AG10803 (cell line): ENCODE measurements at regions not wholly inside any gene's neighbourhood (a gene's known extent, or its start where the extent isn't known, plus 50 kb on each side); places are given as distances from the start of the nearest gene placed in this dataset.

ENCODE experiments used
- DNase-seq: peaks from one replicate; pipeline ENCODE4 v3.0.0; 2010; ENCODE audit warnings: low read depth
- H3K4me3 ChIP-seq: 2 replicates; pipeline ENCODE4 v1.5.1; 2011; ENCODE audit warnings: mild to moderate bottlenecking, low read length, control low read depth
- TF ChIP-seq, protein P1 (sequence below): conservative IDR thresholded peaks from 2 replicates; pipeline ENCODE4 v1.5.1; 2011; ENCODE audit warnings: mild to moderate bottlenecking, low read length, control low read depth, inconsistent platforms

DNA sequence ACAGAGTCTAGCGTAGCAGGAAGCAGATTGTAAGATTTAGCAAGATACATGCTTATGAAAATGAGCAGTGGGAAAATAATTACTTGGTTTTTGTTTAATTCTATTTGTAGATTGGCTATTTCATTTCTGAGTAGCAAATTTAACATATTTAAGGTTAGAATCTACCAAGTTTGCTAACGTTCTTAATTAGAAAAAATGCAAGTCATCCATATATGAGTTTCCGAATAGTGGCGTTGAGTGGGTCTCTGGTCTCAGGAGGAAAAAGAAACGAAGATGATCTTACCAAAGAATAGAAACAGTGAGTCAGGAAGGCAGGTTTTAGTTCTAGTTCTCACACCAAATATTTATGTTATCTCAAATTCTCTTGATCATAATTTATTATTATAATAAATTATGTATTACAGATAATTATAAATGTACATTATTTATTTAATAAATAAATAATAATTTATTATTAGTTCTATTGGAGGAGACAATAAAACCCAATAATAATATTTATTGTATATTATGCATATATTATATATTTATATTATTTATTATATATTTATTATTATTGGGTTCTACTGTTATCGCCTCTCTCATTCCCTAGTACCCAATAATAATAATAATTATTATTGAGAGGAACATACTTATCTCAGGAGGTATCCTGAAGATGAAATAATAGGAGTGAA lies 194.3 kb upstream of the PITRM1 start:
- no peak for DNase-seq
- TF ChIP-seq, protein P1, sequence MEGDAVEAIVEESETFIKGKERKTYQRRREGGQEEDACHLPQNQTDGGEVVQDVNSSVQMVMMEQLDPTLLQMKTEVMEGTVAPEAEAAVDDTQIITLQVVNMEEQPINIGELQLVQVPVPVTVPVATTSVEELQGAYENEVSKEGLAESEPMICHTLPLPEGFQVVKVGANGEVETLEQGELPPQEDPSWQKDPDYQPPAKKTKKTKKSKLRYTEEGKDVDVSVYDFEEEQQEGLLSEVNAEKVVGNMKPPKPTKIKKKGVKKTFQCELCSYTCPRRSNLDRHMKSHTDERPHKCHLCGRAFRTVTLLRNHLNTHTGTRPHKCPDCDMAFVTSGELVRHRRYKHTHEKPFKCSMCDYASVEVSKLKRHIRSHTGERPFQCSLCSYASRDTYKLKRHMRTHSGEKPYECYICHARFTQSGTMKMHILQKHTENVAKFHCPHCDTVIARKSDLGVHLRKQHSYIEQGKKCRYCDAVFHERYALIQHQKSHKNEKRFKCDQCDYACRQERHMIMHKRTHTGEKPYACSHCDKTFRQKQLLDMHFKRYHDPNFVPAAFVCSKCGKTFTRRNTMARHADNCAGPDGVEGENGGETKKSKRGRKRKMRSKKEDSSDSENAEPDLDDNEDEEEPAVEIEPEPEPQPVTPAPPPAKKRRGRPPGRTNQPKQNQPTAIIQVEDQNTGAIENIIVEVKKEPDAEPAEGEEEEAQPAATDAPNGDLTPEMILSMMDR: no peak
- H3K4me3 ChIP-seq: no peak overlapping the region

DNA sequence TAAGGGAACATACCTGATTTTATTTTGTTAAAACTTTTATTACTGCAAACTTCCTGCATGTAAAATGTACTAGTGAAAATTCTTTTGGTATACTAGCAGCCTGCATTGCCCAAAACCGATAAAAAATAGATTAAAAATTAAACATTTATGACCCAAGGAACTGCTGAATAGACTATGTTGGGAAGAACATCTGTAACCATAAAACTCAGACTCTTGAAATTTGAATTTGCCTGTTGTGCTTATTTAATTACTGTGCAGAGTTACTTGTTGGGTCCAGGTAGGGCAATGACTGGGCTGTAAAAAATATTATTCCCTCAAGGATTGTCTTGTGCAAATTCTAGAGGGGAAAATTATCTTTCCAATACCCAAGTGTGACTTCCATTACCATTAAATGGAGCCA lies 193.5 kb upstream of the PITRM1 start:
- TF ChIP-seq, protein P1: no peak
- no peak for DNase-seq
- no peak overlapping the region for H3K4me3 ChIP-seq

DNA sequence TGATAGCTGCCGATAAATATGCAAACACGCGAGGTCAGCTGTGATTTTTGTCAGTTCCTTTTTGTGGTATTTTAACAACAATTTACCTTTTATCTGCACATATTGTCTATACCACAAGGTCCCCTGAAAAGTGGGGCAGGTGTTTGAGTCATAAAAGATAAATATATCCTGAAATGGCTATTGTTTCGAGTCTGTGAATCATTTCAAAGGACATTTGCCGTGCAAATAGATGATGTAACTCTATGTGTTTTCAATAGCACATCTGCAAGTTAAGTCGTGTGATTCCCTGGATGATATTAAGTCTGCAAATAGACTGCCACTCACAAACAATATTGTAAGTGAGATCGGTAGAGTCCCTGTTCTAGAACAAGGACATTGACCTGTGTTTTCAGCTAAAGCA lies 193.0 kb upstream of the PITRM1 start:
- TF ChIP-seq, protein P1: no peak
- DNase-seq: no peak
- H3K4me3 ChIP-seq: no peak overlapping the region

DNA sequence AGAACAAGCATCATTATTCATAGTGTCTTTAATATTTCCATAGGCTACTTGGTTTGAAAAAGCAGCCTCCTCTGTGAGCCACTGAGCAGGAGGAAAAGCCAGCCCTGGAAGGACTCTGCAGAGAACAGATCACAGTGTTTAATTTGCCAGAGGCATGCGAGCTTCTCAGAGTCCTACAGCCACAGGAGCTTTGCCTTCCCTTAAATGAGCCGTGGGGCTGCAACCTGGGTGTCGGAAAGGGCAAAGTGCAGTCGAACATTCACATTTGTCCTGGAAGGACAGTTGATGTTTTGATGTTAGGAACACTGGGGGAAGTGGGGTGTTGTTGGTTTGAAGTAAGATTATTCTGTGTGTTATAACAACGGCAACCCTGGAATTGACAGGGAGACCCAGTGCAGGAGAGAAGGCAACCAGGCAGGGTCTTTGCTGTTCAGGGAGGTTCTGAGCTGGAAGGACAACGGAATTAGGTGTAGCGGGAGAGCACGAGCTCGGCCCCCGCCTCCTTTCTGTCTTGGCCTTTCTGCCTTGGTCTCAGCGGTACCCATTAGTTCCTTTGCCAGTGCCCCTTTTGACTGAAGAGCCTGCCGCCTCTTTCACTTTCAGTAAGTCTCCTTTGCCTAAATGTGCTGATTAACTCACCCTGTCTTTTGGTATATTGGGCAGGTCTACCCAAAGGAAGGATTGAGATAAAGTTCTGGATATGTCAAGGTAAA lies 192.3 kb upstream of the PITRM1 start:
- no peak overlapping the region for H3K4me3 ChIP-seq
- DNase-seq: no peak
- TF ChIP-seq, protein P1: no peak

DNA sequence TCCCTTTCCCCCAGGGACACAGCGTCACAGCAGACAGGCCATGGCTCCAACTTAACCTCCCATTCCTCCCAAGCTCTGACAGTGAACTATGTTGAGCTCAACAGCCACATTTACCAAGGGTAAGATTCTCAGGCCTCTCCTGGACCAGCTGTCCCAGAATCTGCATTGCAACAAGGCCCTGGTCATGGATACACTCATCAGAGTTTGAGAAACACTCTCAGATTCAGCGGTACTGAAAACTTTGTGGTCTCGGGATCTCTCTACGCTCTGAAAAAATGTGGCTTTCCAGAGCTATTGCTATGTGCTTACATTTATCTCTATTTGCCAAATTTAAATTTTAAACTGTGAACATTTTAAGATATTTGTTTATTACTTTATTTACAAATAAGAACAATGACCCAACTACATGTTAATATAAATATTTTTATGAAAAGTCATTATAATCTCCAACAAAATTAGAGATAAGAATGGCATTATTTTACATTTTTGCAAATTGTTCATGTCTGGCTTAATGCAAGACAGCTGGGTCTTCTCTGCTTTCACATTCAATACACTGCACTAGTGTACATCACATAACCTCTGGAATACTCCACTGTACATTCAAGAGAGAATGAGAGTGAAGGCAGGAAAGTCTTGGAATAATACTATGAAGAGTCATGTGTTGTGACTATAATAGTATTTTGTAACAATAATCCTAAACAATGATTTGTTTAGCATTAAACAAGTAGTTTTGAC lies 190.9 kb upstream of the PITRM1 start:
- no peak overlapping the region for H3K4me3 ChIP-seq
- TF ChIP-seq, protein P1: no peak
- DNase-seq: peak; percentile 5

DNA sequence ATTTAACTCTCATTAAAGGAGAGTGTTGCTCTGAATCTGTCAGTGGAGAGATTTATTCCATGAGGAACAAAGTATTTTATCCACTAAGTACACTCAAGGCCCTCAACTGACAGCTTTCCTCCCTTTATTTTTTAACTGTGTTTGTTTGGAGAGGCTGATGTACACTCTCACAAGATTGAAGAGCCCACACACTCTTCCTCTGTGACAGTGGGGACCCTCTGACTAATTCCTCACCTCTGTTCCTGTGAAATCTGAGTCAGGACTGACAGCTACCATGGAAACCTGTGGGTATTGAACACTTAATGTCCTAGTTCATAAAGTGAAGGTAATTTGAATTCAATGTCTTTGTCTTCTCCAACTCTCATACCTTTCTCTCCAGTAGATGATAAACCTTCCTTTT lies 189.8 kb upstream of the PITRM1 start:
- H3K4me3 ChIP-seq: no peak overlapping the region
- TF ChIP-seq, protein P1: no peak
- DNase-seq: no peak
